GM12878 (cell line): ENCODE measurements at regions not wholly inside any gene's neighbourhood (a gene's known extent, or its start where the extent isn't known, plus 50 kb on each side); places are given as distances from the start of the nearest gene placed in this dataset.
"Not testable (repeated sequence)": the region's sequence is repeated elsewhere in the genome, so short reads cannot be mapped to it uniquely, and the experiment has no call there.

Experiments
- ATAC-seq: fragments of 200-7000 bp; cut with Tn5 transposase; 3 replicates; pipeline ENCODE4 v1.9.1; 2020; ENCODE audit warnings: mild to moderate bottlenecking, moderate library complexity
- BruUV-seq: library from RNA; stranded (reverse); fragments of 400-500 nt; replicated peaks from 2 replicates; lab custom pipeline; 2021; lab: Mats Ljungman, UMichigan
- CTCF ChIA-PET: fragments of 300-600 bp; sonication (Branson Sonifier 250); formaldehyde crosslinking; extraction: SDS; loops from one replicate; lab custom pipeline; 2021; ENCODE audit warnings: inconsistent platforms; lab: Yijun Ruan, JAX
- POLR2A ChIA-PET: fragments of 350-600 bp; formaldehyde crosslinking; extraction: SDS; loops from one replicate; lab custom pipeline; 2021; ENCODE audit warnings: inconsistent platforms; lab: Charles Lee
- RAD21 ChIA-PET: fragments of 300-600 bp; sonication (Branson Sonifier 250); formaldehyde crosslinking; loops from one replicate; lab custom pipeline; 2023; ENCODE audit warnings: antibody characterized with exemption; ENCODE audit not compliant: unreplicated experiment; lab: Charles Lee
- SMC1A ChIA-PET: fragments of 300-600 bp; sonication (Branson Sonifier 250); formaldehyde crosslinking; loops from one replicate; lab custom pipeline; 2023; ENCODE audit not compliant: unreplicated experiment, uncharacterized antibody; lab: Charles Lee
- DNase-seq: peaks from one replicate; pipeline ENCODE4 v3.0.0-alpha.2; 2011; ENCODE audit warnings: low read depth, low spot score
- FAIRE-seq: peaks from 3 replicates; lab custom pipeline; 2011; peaks lifted over from hg19 to GRCh38; lab: Jason Lieb, UNC
- H2AFZ ChIP-seq: 2 replicates; pipeline ENCODE4 v1.6.0; 2011; ENCODE audit warnings: low read depth, low read length, control low read depth; ENCODE audit not compliant: control insufficient read depth
- H3K27ac ChIP-seq: 2 replicates; pipeline ENCODE4 v1.5.1; 2011; ENCODE audit warnings: control low read depth; ENCODE audit not compliant: control insufficient read depth, insufficient read depth
- H3K27me3 ChIP-seq, 2 experiments: replicated peaks in 1 of 2; 2 replicates each; pipeline versions ENCODE4 v1.6.0 to v1.6.1; 2011; ENCODE audit warnings: low read length in 1 of 2; ENCODE audit not compliant: control insufficient read depth in 2 of 2, insufficient read depth in 2 of 2
- H3K36me3 ChIP-seq, 2 experiments: 2 replicates each; pipeline ENCODE4 v1.5.1; 2011; ENCODE audit warnings: low read length in 1 of 2; ENCODE audit not compliant: control insufficient read depth in 2 of 2, insufficient read depth in 2 of 2
- H3K4me1 ChIP-seq: 2 replicates; pipeline ENCODE4 v1.6.1; 2011; ENCODE audit warnings: mild to moderate bottlenecking, low read length, moderate library complexity, mixed read lengths; ENCODE audit not compliant: control insufficient read depth, insufficient read depth
- H3K4me2 ChIP-seq: 2 replicates; pipeline ENCODE4 v1.6.0; 2011; ENCODE audit warnings: control low read depth; ENCODE audit not compliant: control insufficient read depth, insufficient read depth
- H3K4me3 ChIP-seq: fragments of 200-600 bp; sonication (generic); 2 replicates; pipeline ENCODE4 v1.5.1; 2016
- H3K79me2 ChIP-seq: 2 replicates; pipeline ENCODE4 v1.6.0; 2011; ENCODE audit warnings: low read length; ENCODE audit not compliant: control insufficient read depth, insufficient read depth
- H3K9ac ChIP-seq: 2 replicates; pipeline ENCODE4 v1.8.0; 2011; ENCODE audit warnings: low read length, control low read depth, mixed read lengths; ENCODE audit not compliant: control insufficient read depth, insufficient read depth
- H3K9me3 ChIP-seq: replicated peaks from 3 replicates; pipeline ENCODE4 v1.5.1; 2011; ENCODE audit warnings: mild to moderate bottlenecking, low read length; ENCODE audit not compliant: control insufficient read depth, insufficient read depth
- H4K20me1 ChIP-seq: 2 replicates; pipeline ENCODE4 v1.6.0; 2011; ENCODE audit not compliant: control insufficient read depth, insufficient read depth
- CBX3 ChIP-seq: fragments of 200-600 bp; sonication (generic); IDR thresholded peaks from 2 replicates; pipeline ENCODE4 v1.6.1; 2016; ENCODE audit warnings: low read depth, borderline replicate concordance
- KDM1A ChIP-seq: fragments of 200-600 bp; sonication (generic); IDR thresholded peaks from 2 replicates; pipeline ENCODE4 v1.6.1; 2016; ENCODE audit warnings: borderline replicate concordance
- PAX8 ChIP-seq: fragments of 450-650 bp; IDR thresholded peaks from 2 replicates; pipeline ENCODE4 v1.6.1; 2017; ENCODE audit warnings: mild to moderate bottlenecking, moderate library complexity
- PML ChIP-seq: IDR thresholded peaks from 2 replicates; pipeline ENCODE4 v1.6.1; 2012; ENCODE audit warnings: low read length, inconsistent platforms
- POLR2A ChIP-seq: IDR thresholded peaks from 2 replicates; pipeline ENCODE4 v1.6.1; 2011; ENCODE audit warnings: low read depth, mild to moderate bottlenecking, low read length
- POLR2AphosphoS5 ChIP-seq: IDR thresholded peaks from 2 replicates; pipeline ENCODE4 v1.6.1; 2011; ENCODE audit warnings: mild to moderate bottlenecking, low read length, inconsistent platforms
- SPI1 ChIP-seq: IDR thresholded peaks from 2 replicates; pipeline ENCODE4 v1.6.1; 2011; ENCODE audit warnings: low read depth, mild to moderate bottlenecking, low read length, moderate library complexity, borderline replicate concordance; ENCODE audit not compliant: insufficient read depth
- ZBED1 ChIP-seq: IDR thresholded peaks from 2 replicates; pipeline ENCODE4 v1.6.1; 2016; ENCODE audit warnings: borderline replicate concordance
- WGBS: methylation state at CpG from one replicate; pipeline ENCODE4 v1.1.6; 2016; ENCODE audit warnings: low lambda C conversion rate; ENCODE audit not compliant: insufficient replicate concordance, insufficient coverage; ENCODE audit errors: missing lambda C conversion rate; 5-methylcytosine and 5-hydroxymethylcytosine counted together
- in situ Hi-C: fragments of 300-500 bp; cut with MboI; formaldehyde crosslinking; loops from 9 replicates; pipeline ENCODE4 v1.14.3; 2018; ENCODE audit warnings: mixed read lengths
- intact Hi-C: fragments of 100-400 bp; cut with micrococcal nuclease; formaldehyde crosslinking; loops from one replicate; pipeline ENCODE4 v1.14.2; 2022; ENCODE audit not compliant: unreplicated experiment
- TF ChIP-seq, protein P1 (sequence below): IDR thresholded peaks from 2 replicates; pipeline ENCODE4 v1.6.1; 2011; ENCODE audit warnings: borderline replicate concordance, low read depth, mild to moderate bottlenecking, moderate library complexity, low read length; ENCODE audit not compliant: insufficient read depth, poor library complexity, severe bottlenecking
- TF ChIP-seq, protein P2 (sequence below): fragments of 450-650 bp; IDR thresholded peaks from 2 replicates; pipeline ENCODE4 v1.6.1; 2016; ENCODE audit warnings: mild to moderate bottlenecking, moderate library complexity, borderline replicate concordance
- TF ChIP-seq, protein P3 (sequence below): IDR thresholded peaks from 2 replicates; pipeline ENCODE4 v1.6.1; 2011; ENCODE audit warnings: low read depth, low read length, improper control_type of control experiment, borderline replicate concordance

DNA sequence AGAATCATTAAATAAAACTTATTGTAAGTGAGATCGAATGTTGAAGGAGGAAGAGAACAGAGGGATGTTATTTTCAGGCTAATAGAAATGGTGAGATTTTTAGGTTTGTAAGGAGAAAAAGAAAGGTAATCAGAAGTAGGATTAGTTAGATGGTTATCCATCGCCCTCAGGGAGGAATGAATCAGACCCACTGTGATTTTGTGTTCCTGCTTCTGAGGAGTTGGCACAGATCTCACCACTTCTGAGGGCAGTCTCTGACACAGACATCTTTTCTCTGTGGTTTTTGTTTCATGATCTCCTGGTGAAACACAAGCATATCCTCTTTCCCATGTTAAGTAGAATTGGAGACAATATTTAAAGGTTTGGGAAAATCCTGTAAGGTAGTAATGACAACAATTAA is 1083.2 kb upstream of the AMELY start:
- H3K4me2 ChIP-seq, H3K27me3 ChIP-seq, BruUV-seq, SMC1A ChIA-PET, H3K4me1 ChIP-seq, POLR2A ChIA-PET, H3K27ac ChIP-seq, H3K36me3 ChIP-seq, intact Hi-C loops, H3K79me2 ChIP-seq, FAIRE-seq, H2AFZ ChIP-seq, ATAC-seq, RAD21 ChIA-PET, CTCF ChIA-PET, DNase-seq, in situ Hi-C loops, H3K9ac ChIP-seq, H3K4me3 ChIP-seq, H3K9me3 ChIP-seq, H4K20me1 ChIP-seq: not testable (repeated sequence)
- no CpG with 5 or more reads among the region's 2 CpGs for WGBS

DNA sequence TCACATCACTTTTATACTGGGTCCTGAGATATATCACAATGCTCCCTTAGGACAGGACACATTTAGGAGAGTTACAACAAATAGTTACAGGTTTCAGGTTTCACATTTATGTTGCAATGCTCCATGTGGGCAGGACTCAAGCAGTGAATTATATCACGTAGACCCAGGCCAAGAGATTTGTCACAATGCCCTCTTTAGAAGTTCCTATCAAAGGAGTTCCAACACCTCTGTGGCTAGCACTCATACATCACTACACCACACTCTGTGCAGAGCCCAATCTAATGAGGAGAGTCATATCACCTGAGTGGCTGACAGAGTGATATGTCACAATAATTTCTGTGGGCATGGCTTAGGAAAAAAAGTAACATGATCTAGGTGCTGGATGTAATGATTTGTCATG is 1068.2 kb upstream of the AMELY start:
- no CpG with 5 or more reads among the region's 1 CpG for WGBS
- H3K9ac ChIP-seq, result no peak overlapping the region
- no peak overlapping the region for H2AFZ ChIP-seq
- H3K4me2 ChIP-seq, result no peak overlapping the region
- SMC1A ChIA-PET, result no interaction called here
- DNase-seq (no peak), ATAC-seq (no peak), FAIRE-seq (no peak)
- POLR2A ChIA-PET, result no interaction called here
- CTCF ChIA-PET, result no interaction called here
- no peaks in the 10 kb centered on the region for H4K20me1 ChIP-seq
- RAD21 ChIA-PET, result no interaction called here
- H3K9me3 ChIP-seq, result no peaks in the 10 kb centered on the region
- no peak overlapping the region for H3K4me3 ChIP-seq
- no peak overlapping the region for H3K27ac ChIP-seq
- H3K79me2 ChIP-seq, result no peaks in the 10 kb centered on the region
- intact Hi-C loops, result no loop called here
- no peaks in the 10 kb centered on the region for H3K36me3 ChIP-seq
- in situ Hi-C loops, result no loop called here
- no peaks in the 10 kb centered on the region for H3K27me3 ChIP-seq
- no TSS peak for BruUV-seq
- no peaks in the 10 kb centered on the region for H3K4me1 ChIP-seq
- TF ChIP-seq PML, result no peak
- TF ChIP-seq POLR2AphosphoS5, result no peak
- no peak for TF ChIP-seq KDM1A
- no peak for TF ChIP-seq SPI1
- no peak for TF ChIP-seq ZBED1
- TF ChIP-seq, protein P1, sequence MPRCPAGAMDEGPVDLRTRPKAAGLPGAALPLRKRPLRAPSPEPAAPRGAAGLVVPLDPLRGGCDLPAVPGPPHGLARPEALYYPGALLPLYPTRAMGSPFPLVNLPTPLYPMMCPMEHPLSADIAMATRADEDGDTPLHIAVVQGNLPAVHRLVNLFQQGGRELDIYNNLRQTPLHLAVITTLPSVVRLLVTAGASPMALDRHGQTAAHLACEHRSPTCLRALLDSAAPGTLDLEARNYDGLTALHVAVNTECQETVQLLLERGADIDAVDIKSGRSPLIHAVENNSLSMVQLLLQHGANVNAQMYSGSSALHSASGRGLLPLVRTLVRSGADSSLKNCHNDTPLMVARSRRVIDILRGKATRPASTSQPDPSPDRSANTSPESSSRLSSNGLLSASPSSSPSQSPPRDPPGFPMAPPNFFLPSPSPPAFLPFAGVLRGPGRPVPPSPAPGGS, result no peak
- TF ChIP-seq, protein P2, sequence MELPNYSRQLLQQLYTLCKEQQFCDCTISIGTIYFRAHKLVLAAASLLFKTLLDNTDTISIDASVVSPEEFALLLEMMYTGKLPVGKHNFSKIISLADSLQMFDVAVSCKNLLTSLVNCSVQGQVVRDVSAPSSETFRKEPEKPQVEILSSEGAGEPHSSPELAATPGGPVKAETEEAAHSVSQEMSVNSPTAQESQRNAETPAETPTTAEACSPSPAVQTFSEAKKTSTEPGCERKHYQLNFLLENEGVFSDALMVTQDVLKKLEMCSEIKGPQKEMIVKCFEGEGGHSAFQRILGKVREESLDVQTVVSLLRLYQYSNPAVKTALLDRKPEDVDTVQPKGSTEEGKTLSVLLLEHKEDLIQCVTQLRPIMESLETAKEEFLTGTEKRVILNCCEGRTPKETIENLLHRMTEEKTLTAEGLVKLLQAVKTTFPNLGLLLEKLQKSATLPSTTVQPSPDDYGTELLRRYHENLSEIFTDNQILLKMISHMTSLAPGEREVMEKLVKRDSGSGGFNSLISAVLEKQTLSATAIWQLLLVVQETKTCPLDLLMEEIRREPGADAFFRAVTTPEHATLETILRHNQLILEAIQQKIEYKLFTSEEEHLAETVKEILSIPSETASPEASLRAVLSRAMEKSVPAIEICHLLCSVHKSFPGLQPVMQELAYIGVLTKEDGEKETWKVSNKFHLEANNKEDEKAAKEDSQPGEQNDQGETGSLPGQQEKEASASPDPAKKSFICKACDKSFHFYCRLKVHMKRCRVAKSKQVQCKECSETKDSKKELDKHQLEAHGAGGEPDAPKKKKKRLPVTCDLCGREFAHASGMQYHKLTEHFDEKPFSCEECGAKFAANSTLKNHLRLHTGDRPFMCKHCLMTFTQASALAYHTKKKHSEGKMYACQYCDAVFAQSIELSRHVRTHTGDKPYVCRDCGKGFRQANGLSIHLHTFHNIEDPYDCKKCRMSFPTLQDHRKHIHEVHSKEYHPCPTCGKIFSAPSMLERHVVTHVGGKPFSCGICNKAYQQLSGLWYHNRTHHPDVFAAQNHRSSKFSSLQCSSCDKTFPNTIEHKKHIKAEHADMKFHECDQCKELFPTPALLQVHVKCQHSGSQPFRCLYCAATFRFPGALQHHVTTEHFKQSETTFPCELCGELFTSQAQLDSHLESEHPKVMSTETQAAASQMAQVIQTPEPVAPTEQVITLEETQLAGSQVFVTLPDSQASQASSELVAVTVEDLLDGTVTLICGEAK, result no peak
- TF ChIP-seq PAX8, result no peak
- TF ChIP-seq, protein P3, sequence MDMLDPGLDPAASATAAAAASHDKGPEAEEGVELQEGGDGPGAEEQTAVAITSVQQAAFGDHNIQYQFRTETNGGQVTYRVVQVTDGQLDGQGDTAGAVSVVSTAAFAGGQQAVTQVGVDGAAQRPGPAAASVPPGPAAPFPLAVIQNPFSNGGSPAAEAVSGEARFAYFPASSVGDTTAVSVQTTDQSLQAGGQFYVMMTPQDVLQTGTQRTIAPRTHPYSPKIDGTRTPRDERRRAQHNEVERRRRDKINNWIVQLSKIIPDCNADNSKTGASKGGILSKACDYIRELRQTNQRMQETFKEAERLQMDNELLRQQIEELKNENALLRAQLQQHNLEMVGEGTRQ, result no peak
- TF ChIP-seq POLR2A, result no peak
- no peak for TF ChIP-seq CBX3
